Heart right ventricle (tissue), 16 donors: ENCODE measurements at regions not wholly inside any gene's neighbourhood (a gene's known extent, or its start where the extent isn't known, plus 50 kb on each side); places are given as distances from the start of the nearest gene placed in this dataset.

Experiments used
- ATAC-seq, 8 donors: fragments of 200-7000 bp; cut with Tn5 transposase; one replicate each; pipeline ENCODE4 v1.9.1; 2020; ENCODE audit warnings: mild to moderate bottlenecking in 8 of 8, moderate library complexity in 8 of 8, moderate number of reproducible peaks in 1 of 8
- DNase-seq, 2 donors: peaks; one replicate each; pipeline ENCODE4 v3.0.0-alpha.2; 2020
- H3K27ac ChIP-seq, 10 donors: fragments of 200-600 bp; sonication (generic) in 2 of 10; one replicate each; pipeline versions ENCODE4 v1.5.0 to v1.8.0; 2020 to 2022; ENCODE audit warnings: mild to moderate bottlenecking in 3 of 10
- H3K27me3 ChIP-seq, 7 donors: fragments of 200-600 bp; one replicate each; pipeline ENCODE4 v1.8.0; 2021 to 2022; ENCODE audit warnings: mild to moderate bottlenecking in 2 of 7
- H3K36me3 ChIP-seq, 9 donors: fragments of 200-600 bp; sonication (generic) in 1 of 9; one replicate each; pipeline versions ENCODE4 v1.5.0 to v1.8.0; 2020 to 2022; ENCODE audit warnings: mild to moderate bottlenecking in 2 of 9
- H3K4me1 ChIP-seq, 9 donors: fragments of 200-600 bp; sonication (generic) in 1 of 9; one replicate each; pipeline versions ENCODE4 v1.5.0 to v1.8.0; 2020 to 2022; ENCODE audit warnings: mild to moderate bottlenecking in 4 of 9
- H3K4me3 ChIP-seq, 10 donors: fragments of 200-600 bp; sonication (generic) in 2 of 10; one replicate each; pipeline versions ENCODE4 v1.5.0 to v1.8.0; 2020 to 2022; ENCODE audit warnings: mild to moderate bottlenecking in 7 of 10, moderate library complexity in 2 of 10
- H3K9me3 ChIP-seq, 11 donors: fragments of 200-600 bp in 10 of 11; sonication (generic) in 2 of 11; one replicate each; pipeline versions ENCODE4 v1.5.0 to v1.8.0; 2013 to 2022; ENCODE audit warnings: mild to moderate bottlenecking in 2 of 11, control low read depth in 1 of 11, moderate library complexity in 1 of 11
- CTCF ChIP-seq, 9 donors: fragments of 200-600 bp; sonication (generic) in 2 of 9; IDR thresholded peaks; one replicate each; pipeline versions ENCODE4 v1.5.0 to v1.8.0; 2021 to 2022; ENCODE audit warnings: antibody characterized with exemption in 9 of 9, mild to moderate bottlenecking in 5 of 9, moderate library complexity in 1 of 9
- WGBS, 2 donors: extraction: QIAGEN DNeasy Blood & Tissue Kit; methylation state at CpG; one replicate each; pipeline ENCODE4 v1.1.7; 2013; ENCODE audit warnings: inconsistent platforms in 1 of 2; 5-methylcytosine and 5-hydroxymethylcytosine counted together
- intact Hi-C, 10 donors: fragments of 100-400 bp; cut with DNase I; formaldehyde crosslinking; loops; one replicate each; pipeline versions ENCODE4 v1.11.1 to v1.14.2; 2022
- donor health status: Arrhythmogenic right ventricular cardiomyopathy.
- donor health status: ischemic (EF 13 %, LVEDD 7.1; RV severe dilation, severe dysfunction).
- donor health status: healthy with polysubstance abuse.
- donor health status: DM: no; HTN: yes; CAD: no.
- donor health status: DM: no; HTN: no; CAD: no.
- donor health status: ischemic (EF 25% LVEDD 6.9; RV normal size, moderate dysfunction).
- donor health status: ischemic (EF 25% LVEDD 5.7; RV mildly dilated, moderate dysfunction).
- donor health status: healthy.
- donor health status: DM: yes; HTN: yes; CAD: no.
- donor health status: Ischemic cardiomyopathy.
- donor health status: ischemic (EF 35%, LVEDD 5.7; RV mildly dilated, moderate dysfunction).
- donor health status: nonischemic (EF 11% LVEDD 7.7; RV severe dilation, severe dysfunction).
- donor health status: DM: yes; HTN: yes; CAD: no.
- donor health status: PGD.
- donor health status: ischemic (EF 29% LVEDD 5.4; RV normal size, mild dysfunction).
- donor health status: nonischemic (EF 23%, LVEDD 6.1; RV moderate dilation, normal function).

GRCh38 chr7:12508554-12508953, 62.0 kb upstream of the SCIN start:
- Histone ChIP-seq H3K36me3 (no peaks in the 10 kb centered on the region), H3K4me1 (no peaks in the 10 kb centered on the region), H3K27ac (no peak overlapping the region), H3K27me3 (no peaks in the 10 kb centered on the region), H3K4me3 (no peak overlapping the region), H3K9me3 (no peaks in the 10 kb centered on the region)
- intact Hi-C loops: no loop called here
- DNase-seq: no peak
- ATAC-seq: no peak
- no peak for TF ChIP-seq CTCF (IDR thresholded peaks at IDR 0.05)
- WGBS, 2 donors: 90 to 91% methylated on average over 2 of the region's 2 CpGs

- H3K4me1 ChIP-seq: no peaks in the 10 kb centered on the region
- TF ChIP-seq CTCF (IDR thresholded peaks at IDR 0.05): no peak
- peaks cover 0 to 33% (median 6%) of the 10 kb centered on the region in 11 donors for H3K9me3 ChIP-seq
- ATAC-seq: no peak
- no peak overlapping the region for H3K4me3 ChIP-seq
- no peak for DNase-seq
- intact Hi-C loops: loop anchor here in 1 of 10 donors (10.0 kb wide), 1 partner anchor 107 kb away; no protein-coding TSS in a partner anchor
- H3K36me3 ChIP-seq: no peaks in the 10 kb centered on the region
- no peak overlapping the region for H3K27ac ChIP-seq
- no peaks in the 10 kb centered on the region for H3K27me3 ChIP-seq
Measured at GRCh38 chr7:12517451-12517850, 53.1 kb upstream of the SCIN start.

- H3K4me3 ChIP-seq: no peak overlapping the region
- intact Hi-C loops: loop anchor here in 1 of 10 donors (10.0 kb wide), 1 partner anchor 106 kb away; no protein-coding TSS in a partner anchor
- DNase-seq (no peak), ATAC-seq (peak in 1 of 8 donors; percentile 8)
- TF ChIP-seq CTCF (IDR thresholded peaks at IDR 0.05): peak in 2 of 9 donors; percentile 17 to 36
- no peaks in the 10 kb centered on the region for H3K27me3 ChIP-seq
- 77% methylated on average over 2 of the region's 2 CpGs for whole genome bisulfite sequencing, 2 donors
- H3K36me3 ChIP-seq: no peaks in the 10 kb centered on the region
- H3K9me3 ChIP-seq: peaks cover 0 to 33% (median 6%) of the 10 kb centered on the region in 11 donors
- H3K4me1 ChIP-seq: no peaks in the 10 kb centered on the region
- no peak overlapping the region for H3K27ac ChIP-seq
Measured at GRCh38 chr7:12518920-12519681, 51.4 kb upstream of the SCIN start.

- intact Hi-C loops: loop anchor here in 8 of 10 donors (5.0 to 10.0 kb wide), 4 partner anchors 103 to 748 kb away; no protein-coding TSS in a partner anchor
- H3K36me3 ChIP-seq: no peaks in the 10 kb centered on the region
Measured at GRCh38 chr7:12519682-12520009, 50.9 kb upstream of the SCIN start.

More at GRCh38 chr7:12519682-12520009, 50.9 kb upstream of the SCIN start:
- Histone ChIP-seq H3K4me3 (no peak overlapping the region), H3K9me3 (peaks cover 0 to 30% (median 6%) of the 10 kb centered on the region in 11 donors), H3K27me3 (no peaks in the 10 kb centered on the region), H3K4me1 (no peaks in the 10 kb centered on the region), H3K27ac (no peak overlapping the region)
- 39 to 44% methylated on average over 1 of the region's 1 CpG for WGBS, 2 donors
- DNase-seq (no peak), ATAC-seq (no peak)
- TF ChIP-seq CTCF (IDR thresholded peaks at IDR 0.05): no peak
